ENCODE measurements at regions not wholly inside any gene's neighbourhood (a gene's known extent, or its start where the extent isn't known, plus 50 kb on each side); places are given as distances from the start of the nearest gene placed in this dataset.

DNA sequence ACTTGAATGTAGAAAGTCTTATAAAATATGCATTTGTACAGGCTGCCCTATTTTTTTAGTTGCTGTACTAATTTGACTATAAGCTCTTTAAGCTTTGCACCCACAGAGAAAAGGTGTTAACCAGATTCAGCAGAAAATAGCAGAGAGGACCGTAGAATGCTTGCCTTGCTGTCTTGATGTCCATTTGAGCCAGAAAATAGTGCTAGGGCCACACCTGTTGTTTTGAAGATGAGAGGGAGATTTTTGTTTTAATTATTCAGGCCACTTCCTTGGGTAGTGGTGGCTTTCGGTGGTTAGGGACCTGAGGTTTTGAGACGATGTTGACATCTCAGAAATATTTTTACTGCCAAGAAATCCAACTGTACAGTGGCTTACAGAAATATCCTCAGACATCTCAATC is 196.0 kb downstream of the SPATA31D1 start:
- H3K27ac ChIP-seq (ENCODE audit: low read depth, low read length): no peak overlapping the region
- no peaks in the 10 kb centered on the region for H3K79me1 ChIP-seq (ENCODE audit: low read length)
- no peak overlapping the region for H3K9ac ChIP-seq (ENCODE audit: low read length)
- H3K4me2 ChIP-seq (ENCODE audit: low read length): no peak overlapping the region
- no peak overlapping the region for H3K4me3 ChIP-seq (ENCODE audit: low read depth, low read length)
- H3K27me3 ChIP-seq (ENCODE audit: insufficient read depth, low read length): no peaks in the 10 kb centered on the region
- no peak overlapping the region for H2BK120ac ChIP-seq (ENCODE audit: insufficient read depth, low read length, poor library complexity)
- H2BK12ac ChIP-seq (ENCODE audit: low read length): no peak overlapping the region
- no peak overlapping the region for H4K8ac ChIP-seq (ENCODE audit: low read depth, low read length)
- no peak overlapping the region for H2AK5ac ChIP-seq (ENCODE audit: low read length)
- H2AFZ ChIP-seq (ENCODE audit: insufficient read depth, low read length, poor library complexity): no peak overlapping the region
- WGBS (ENCODE audit: extremely low coverage, insufficient coverage, insufficient read length): no CpG with 5 or more reads among the region's 3 CpGs
- H3K79me2 ChIP-seq (ENCODE audit: control insufficient read depth, insufficient read depth, low read length, poor library complexity): no peaks in the 10 kb centered on the region
- H3K36me3 ChIP-seq (ENCODE audit: control insufficient read depth in 1 of 2, insufficient read depth in 2 of 2, low read length in 2 of 2): no peaks in the 10 kb centered on the region
- H3K4ac ChIP-seq (ENCODE audit: low read depth, low read length): no peak overlapping the region
- no peak overlapping the region for H4K91ac ChIP-seq (ENCODE audit: low read depth, low read length)
- H3K14ac ChIP-seq (ENCODE audit: low read length): no peak overlapping the region
- H3K4me1 ChIP-seq (ENCODE audit: control insufficient read depth in 1 of 2, insufficient read depth in 2 of 2, low read length in 2 of 2): no peaks in the 10 kb centered on the region
- H2BK5ac ChIP-seq (ENCODE audit: low read depth, low read length, poor library complexity): no peak overlapping the region
- no peak overlapping the region for H3K23ac ChIP-seq (ENCODE audit: low read length)
- no peak overlapping the region for H3K18ac ChIP-seq (ENCODE audit: low read length)
- H4K12ac ChIP-seq (ENCODE audit: low read depth, low read length): no peak overlapping the region
- no peaks in the 10 kb centered on the region for H3K9me3 ChIP-seq (ENCODE audit: insufficient read depth, low read depth, low read length)
- no peak for DNase-seq

DNA sequence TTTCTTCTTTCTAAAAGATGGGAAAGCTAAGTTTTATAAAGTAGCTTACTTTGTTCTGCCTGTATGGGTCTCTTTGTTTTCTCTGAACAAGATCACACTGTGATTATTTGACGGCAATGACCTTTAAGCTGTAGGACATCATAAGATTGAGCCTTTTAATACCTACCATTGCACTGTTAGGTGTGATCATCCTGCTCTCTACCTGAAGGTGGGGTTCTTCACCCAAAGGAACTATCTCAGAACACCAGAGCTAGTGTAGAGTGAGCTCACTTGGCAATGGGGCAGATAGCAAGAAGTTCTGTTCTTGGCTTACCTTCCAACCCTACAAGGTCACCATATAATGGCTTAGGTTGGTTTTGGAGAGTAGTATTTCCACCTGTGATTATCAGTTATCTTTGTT is 200.2 kb downstream of the SPATA31D1 start:
- Histone ChIP-seq H4K12ac (ENCODE audit: low read depth, low read length) (no peak overlapping the region), H4K91ac (ENCODE audit: low read depth, low read length) (no peak overlapping the region), H3K18ac (ENCODE audit: low read length) (no peak overlapping the region), H3K36me3 (ENCODE audit: control insufficient read depth in 1 of 2, insufficient read depth in 2 of 2, low read length in 2 of 2) (no peaks in the 10 kb centered on the region), H2BK5ac (ENCODE audit: low read depth, low read length, poor library complexity) (no peak overlapping the region), H3K4ac (ENCODE audit: low read depth, low read length) (no peak overlapping the region), H3K14ac (ENCODE audit: low read length) (no peak overlapping the region), H3K4me1 (ENCODE audit: control insufficient read depth in 1 of 2, insufficient read depth in 2 of 2, low read length in 2 of 2) (no peaks in the 10 kb centered on the region), H3K9me3 (ENCODE audit: insufficient read depth, low read depth, low read length) (no peaks in the 10 kb centered on the region), H3K4me3 (ENCODE audit: low read depth, low read length) (no peak overlapping the region), H2AK5ac (ENCODE audit: low read length) (no peak overlapping the region), H2BK120ac (ENCODE audit: insufficient read depth, low read length, poor library complexity) (no peak overlapping the region), H3K27ac (ENCODE audit: low read depth, low read length) (no peak overlapping the region), H4K8ac (ENCODE audit: low read depth, low read length) (no peak overlapping the region), H3K4me2 (ENCODE audit: low read length) (no peak overlapping the region), H3K9ac (ENCODE audit: low read length) (no peak overlapping the region), H2BK12ac (ENCODE audit: low read length) (no peak overlapping the region), H3K79me1 (ENCODE audit: low read length) (no peaks in the 10 kb centered on the region), H3K23ac (ENCODE audit: low read length) (no peak overlapping the region), H3K27me3 (ENCODE audit: insufficient read depth, low read length) (no peaks in the 10 kb centered on the region), H3K79me2 (ENCODE audit: control insufficient read depth, insufficient read depth, low read length, poor library complexity) (no peaks in the 10 kb centered on the region), H2AFZ (ENCODE audit: insufficient read depth, low read length, poor library complexity) (no peak overlapping the region)
- no CpG with 5 or more reads among the region's 1 CpG for WGBS (ENCODE audit: extremely low coverage, insufficient coverage, insufficient read length)
- DNase-seq: no peak

GRCh38 chr9:82191082-82191770 is 202.7 kb downstream of the SPATA31D1 start:
- Histone ChIP-seq H2BK5ac (ENCODE audit: low read depth, low read length, poor library complexity) (no peak overlapping the region), H2BK120ac (ENCODE audit: insufficient read depth, low read length, poor library complexity) (no peak overlapping the region), H3K14ac (ENCODE audit: low read length) (no peak overlapping the region), H3K9me3 (ENCODE audit: insufficient read depth, low read depth, low read length) (peaks cover 5% of the 10 kb centered on the region), H3K36me3 (ENCODE audit: control insufficient read depth in 1 of 2, insufficient read depth in 2 of 2, low read length in 2 of 2) (no peaks in the 10 kb centered on the region), H4K8ac (ENCODE audit: low read depth, low read length) (no peak overlapping the region), H3K4me1 (ENCODE audit: control insufficient read depth in 1 of 2, insufficient read depth in 2 of 2, low read length in 2 of 2) (no peaks in the 10 kb centered on the region), H3K4me3 (ENCODE audit: low read depth, low read length) (no peak overlapping the region), H3K18ac (ENCODE audit: low read length) (no peak overlapping the region), H3K9ac (ENCODE audit: low read length) (no peak overlapping the region), H2AFZ (ENCODE audit: insufficient read depth, low read length, poor library complexity) (no peak overlapping the region), H3K4ac (ENCODE audit: low read depth, low read length) (no peak overlapping the region), H2BK12ac (ENCODE audit: low read length) (no peak overlapping the region), H2AK5ac (ENCODE audit: low read length) (no peak overlapping the region), H4K12ac (ENCODE audit: low read depth, low read length) (no peak overlapping the region), H3K27ac (ENCODE audit: low read depth, low read length) (no peak overlapping the region), H3K79me2 (ENCODE audit: control insufficient read depth, insufficient read depth, low read length, poor library complexity) (no peaks in the 10 kb centered on the region), H3K23ac (ENCODE audit: low read length) (no peak overlapping the region), H4K91ac (ENCODE audit: low read depth, low read length) (no peak overlapping the region), H3K27me3 (ENCODE audit: insufficient read depth, low read length) (no peaks in the 10 kb centered on the region), H3K79me1 (ENCODE audit: low read length) (no peaks in the 10 kb centered on the region), H3K4me2 (ENCODE audit: low read length) (no peak overlapping the region)
- no peak for DNase-seq
- no CpG with 5 or more reads among the region's 4 CpGs for WGBS (ENCODE audit: extremely low coverage, insufficient coverage, insufficient read length)

- no peak overlapping the region for H4K8ac ChIP-seq (ENCODE audit: low read depth, low read length)
- H3K36me3 ChIP-seq (ENCODE audit: control insufficient read depth in 1 of 2, insufficient read depth in 2 of 2, low read length in 2 of 2): no peaks in the 10 kb centered on the region
- no CpG with 5 or more reads among the region's 3 CpGs for WGBS (ENCODE audit: extremely low coverage, insufficient coverage, insufficient read length)
- H3K4me1 ChIP-seq (ENCODE audit: control insufficient read depth in 1 of 2, insufficient read depth in 2 of 2, low read length in 2 of 2): no peaks in the 10 kb centered on the region
- peaks cover 5% of the 10 kb centered on the region for H3K9me3 ChIP-seq (ENCODE audit: insufficient read depth, low read depth, low read length)
- H3K4me3 ChIP-seq (ENCODE audit: low read depth, low read length): no peak overlapping the region
- H2AK5ac ChIP-seq (ENCODE audit: low read length): no peak overlapping the region
- no peak overlapping the region for H2BK5ac ChIP-seq (ENCODE audit: low read depth, low read length, poor library complexity)
- H3K14ac ChIP-seq (ENCODE audit: low read length): no peak overlapping the region
- H3K18ac ChIP-seq (ENCODE audit: low read length): no peak overlapping the region
- no peak overlapping the region for H4K12ac ChIP-seq (ENCODE audit: low read depth, low read length)
- DNase-seq: no peak
- H2BK120ac ChIP-seq (ENCODE audit: insufficient read depth, low read length, poor library complexity): no peak overlapping the region
- no peak overlapping the region for H3K23ac ChIP-seq (ENCODE audit: low read length)
- no peaks in the 10 kb centered on the region for H3K79me2 ChIP-seq (ENCODE audit: control insufficient read depth, insufficient read depth, low read length, poor library complexity)
- no peak overlapping the region for H2AFZ ChIP-seq (ENCODE audit: insufficient read depth, low read length, poor library complexity)
- H3K27me3 ChIP-seq (ENCODE audit: insufficient read depth, low read length): no peaks in the 10 kb centered on the region
- H3K4me2 ChIP-seq (ENCODE audit: low read length): no peak overlapping the region
- H3K9ac ChIP-seq (ENCODE audit: low read length): no peak overlapping the region
- no peaks in the 10 kb centered on the region for H3K79me1 ChIP-seq (ENCODE audit: low read length)
- H4K91ac ChIP-seq (ENCODE audit: low read depth, low read length): no peak overlapping the region
- no peak overlapping the region for H3K27ac ChIP-seq (ENCODE audit: low read depth, low read length)
- H3K4ac ChIP-seq (ENCODE audit: low read depth, low read length): no peak overlapping the region
- no peak overlapping the region for H2BK12ac ChIP-seq (ENCODE audit: low read length)
Measured at GRCh38 chr9:82192211-82192610, 203.6 kb downstream of the SPATA31D1 start.

All from trophoblast cell (in vitro differentiated cells and primary cell).